ENCODE measurements at regions not wholly inside any gene's neighbourhood (a gene's known extent, or its start where the extent isn't known, plus 50 kb on each side); places are given as distances from the start of the nearest gene placed in this dataset.

- TF ChIP-seq EZH2 (IDR thresholded peaks at IDR 0.05; ENCODE audit: borderline replicate concordance, low read length) (no peak), CTCF (IDR thresholded peaks at IDR 0.05; ENCODE audit: low read length) (no peak)
- Histone ChIP-seq H3K27ac (ENCODE audit: low read depth, low read length, poor library complexity, severe bottlenecking) (no peak overlapping the region), H3K27me3 (ENCODE audit: insufficient read depth, low read length) (no peaks in the 10 kb centered on the region), H3K9ac (ENCODE audit: low read length) (no peak overlapping the region), H3F3A (ENCODE audit: insufficient read depth, low read length) (no peaks in the 10 kb centered on the region), H2AFZ (ENCODE audit: low read length) (no peak overlapping the region), H3K4me1 (ENCODE audit: insufficient read depth, low read length, severe bottlenecking) (no peaks in the 10 kb centered on the region), H3K9me3 (ENCODE audit: low read length) (no peaks in the 10 kb centered on the region), H3K4me2 (ENCODE audit: low read length) (no peak overlapping the region), H3K36me3 (ENCODE audit: insufficient read depth, low read length) (no peaks in the 10 kb centered on the region), H3K4me3 (ENCODE audit: low read depth, low read length, poor library complexity, severe bottlenecking) (no peak overlapping the region), H4K20me1 (ENCODE audit: insufficient read depth, low read length) (no peaks in the 10 kb centered on the region), H3K9me2 (ENCODE audit: low read depth, low read length) (no peaks in the 10 kb centered on the region), H3K79me2 (ENCODE audit: insufficient read depth, low read length) (no peaks in the 10 kb centered on the region)
These were observed 117.5 kb downstream of the SPATA19 start for GRCh38 chr11:133727774-133728173.

- Histone ChIP-seq H3K9me3 (ENCODE audit: low read length) (no peaks in the 10 kb centered on the region), H3K27me3 (ENCODE audit: insufficient read depth, low read length) (no peaks in the 10 kb centered on the region), H3K4me1 (ENCODE audit: insufficient read depth, low read length, severe bottlenecking) (no peaks in the 10 kb centered on the region), H3K36me3 (ENCODE audit: insufficient read depth, low read length) (no peaks in the 10 kb centered on the region), H3K27ac (ENCODE audit: low read depth, low read length, poor library complexity, severe bottlenecking) (no peak overlapping the region), H3K79me2 (ENCODE audit: insufficient read depth, low read length) (no peaks in the 10 kb centered on the region), H3K4me2 (ENCODE audit: low read length) (no peak overlapping the region), H3K9me2 (ENCODE audit: low read depth, low read length) (no peaks in the 10 kb centered on the region), H2AFZ (ENCODE audit: low read length) (no peak overlapping the region), H4K20me1 (ENCODE audit: insufficient read depth, low read length) (no peaks in the 10 kb centered on the region), H3F3A (ENCODE audit: insufficient read depth, low read length) (no peaks in the 10 kb centered on the region), H3K4me3 (ENCODE audit: low read depth, low read length, poor library complexity, severe bottlenecking) (no peak overlapping the region), H3K9ac (ENCODE audit: low read length) (no peak overlapping the region)
- TF ChIP-seq CTCF (IDR thresholded peaks at IDR 0.05; ENCODE audit: low read length) (no peak), EZH2 (IDR thresholded peaks at IDR 0.05; ENCODE audit: borderline replicate concordance, low read length) (no peak)
These were observed 118.8 kb downstream of the SPATA19 start for GRCh38 chr11:133726542-133726941.

- Histone ChIP-seq H2AFZ (ENCODE audit: low read length) (no peak overlapping the region), H3K4me3 (ENCODE audit: low read depth, low read length, poor library complexity, severe bottlenecking) (no peak overlapping the region)
These were observed 121.2 kb downstream of the SPATA19 start for GRCh38 chr11:133724116-133724515.

More at GRCh38 chr11:133724116-133724515, 121.2 kb downstream of the SPATA19 start:
- Histone ChIP-seq H3K9me2 (ENCODE audit: low read depth, low read length) (no peaks in the 10 kb centered on the region), H4K20me1 (ENCODE audit: insufficient read depth, low read length) (no peaks in the 10 kb centered on the region), H3K4me1 (ENCODE audit: insufficient read depth, low read length, severe bottlenecking) (no peaks in the 10 kb centered on the region), H3K27ac (ENCODE audit: low read depth, low read length, poor library complexity, severe bottlenecking) (no peak overlapping the region), H3K4me2 (ENCODE audit: low read length) (no peak overlapping the region), H3K79me2 (ENCODE audit: insufficient read depth, low read length) (no peaks in the 10 kb centered on the region), H3K9me3 (ENCODE audit: low read length) (no peaks in the 10 kb centered on the region), H3K9ac (ENCODE audit: low read length) (no peak overlapping the region), H3F3A (ENCODE audit: insufficient read depth, low read length) (no peaks in the 10 kb centered on the region), H3K27me3 (ENCODE audit: insufficient read depth, low read length) (no peaks in the 10 kb centered on the region), H3K36me3 (ENCODE audit: insufficient read depth, low read length) (no peaks in the 10 kb centered on the region)
- TF ChIP-seq CTCF (IDR thresholded peaks at IDR 0.05; ENCODE audit: low read length) (no peak), EZH2 (IDR thresholded peaks at IDR 0.05; ENCODE audit: borderline replicate concordance, low read length) (no peak)
